HepG2 (cell line): ENCODE measurements at regions not wholly inside any gene's neighbourhood (a gene's known extent, or its start where the extent isn't known, plus 50 kb on each side); places are given as distances from the start of the nearest gene placed in this dataset.
A peak's percentile ranks its signal among the peaks of the same experiment; 100 is the strongest.

ENCODE experiments used
- ATAC-seq: fragments of 200-7000 bp; cut with Tn5 transposase; 3 replicates; pipeline ENCODE4 v1.9.1; 2020; ENCODE audit warnings: mild to moderate bottlenecking, moderate library complexity
- BruUV-seq: library from RNA; stranded (reverse); fragments of 400-500 nt; replicated peaks from 2 replicates; lab custom pipeline; 2021; lab: Mats Ljungman, UMichigan
- CTCF ChIA-PET: fragments of 300-600 bp; formaldehyde crosslinking; extraction: SDS; loops from one replicate; lab custom pipeline; 2021; ENCODE audit warnings: low total read pairs, inconsistent platforms, low intra/inter-chr PET ratio; lab: Yijun Ruan, JAX
- POLR2A ChIA-PET: fragments of 350-600 bp; sonication (Branson Sonifier 250); formaldehyde crosslinking; loops from one replicate; lab custom pipeline; 2020; ENCODE audit warnings: antibody characterized with exemption, inconsistent platforms; lab: Yijun Ruan, JAX
- DNase-seq: peaks from one replicate; pipeline ENCODE4 v3.0.0-alpha.2; 2015; ENCODE audit warnings: low spot score
- FAIRE-seq: peaks from 3 replicates; lab custom pipeline; 2011; peaks lifted over from hg19 to GRCh38; lab: Jason Lieb, UNC
- H2AFZ ChIP-seq: one replicate; pipeline ENCODE4 v1.6.1; 2011; ENCODE audit warnings: low read length, inconsistent platforms
- H3K27ac ChIP-seq: fragments of 300-600 bp; 3 replicates; pipeline ENCODE4 v1.8.0; 2011; ENCODE audit warnings: mixed run types, mild to moderate bottlenecking, mixed read lengths, low read length, inconsistent platforms; ENCODE audit not compliant: insufficient read depth; ENCODE audit errors: extremely low read length
- H3K27me3 ChIP-seq, 2 experiments: fragments of 200-600 bp in 1 of 2; 2 replicates in 1 of 2; 3 replicates in 1 of 2; pipeline versions ENCODE4 v1.6.0 to v1.8.0; 2011; ENCODE audit warnings: low read length in 2 of 2, mild to moderate bottlenecking in 2 of 2, moderate library complexity in 2 of 2, inconsistent platforms in 1 of 2; ENCODE audit not compliant: insufficient read depth in 2 of 2, control insufficient read depth in 1 of 2
- H3K36me3 ChIP-seq, 2 experiments: fragments of 200-600 bp in 1 of 2; replicated peaks in 1 of 2; 2 replicates in 1 of 2; 3 replicates in 1 of 2; pipeline versions ENCODE4 v1.5.1 to v1.8.0; 2011; ENCODE audit warnings: low read length in 2 of 2, inconsistent platforms in 1 of 2; ENCODE audit not compliant: insufficient read depth in 2 of 2, control insufficient read depth in 1 of 2
- H3K4me1 ChIP-seq: 2 replicates; pipeline ENCODE4 v1.5.1; 2012; ENCODE audit warnings: low read length, inconsistent platforms; ENCODE audit not compliant: insufficient read depth
- H3K4me2 ChIP-seq: 2 replicates; pipeline ENCODE4 v1.6.0; 2011; ENCODE audit warnings: low read depth, low read length, inconsistent platforms
- H3K4me3 ChIP-seq, 3 experiments: fragments of 200-600 bp in 1 of 3; sonication (generic), shearing (Covaris generic) in 1 of 3; replicated peaks in 1 of 3; 2 replicates each; pipeline ENCODE4 v1.5.1; 2011 to 2016; ENCODE audit warnings: low read length in 3 of 3, inconsistent platforms in 2 of 3, low read depth in 2 of 3, mild to moderate bottlenecking in 2 of 3, control low read depth in 1 of 3, mixed read lengths in 1 of 3; ENCODE audit not compliant: insufficient read depth in 1 of 3
- H3K79me2 ChIP-seq: one replicate; pipeline ENCODE4 v1.6.1; 2011; ENCODE audit warnings: low read length, inconsistent platforms; ENCODE audit not compliant: insufficient read depth
- H3K9ac ChIP-seq: 2 replicates; pipeline ENCODE4 v1.6.0; 2011; ENCODE audit warnings: mild to moderate bottlenecking, low read depth, low read length, inconsistent platforms; ENCODE audit not compliant: insufficient read depth
- H3K9me3 ChIP-seq: 2 replicates; pipeline ENCODE4 v1.5.1; 2012; ENCODE audit warnings: mild to moderate bottlenecking, low read length
- H4K20me1 ChIP-seq: 2 replicates; pipeline ENCODE4 v1.6.0; 2011; ENCODE audit warnings: inconsistent platforms, mild to moderate bottlenecking, low read length, moderate library complexity; ENCODE audit not compliant: insufficient read depth
- ATF7-NPFF ChIP-seq: sonication (generic); formaldehyde crosslinking; IDR thresholded peaks from 2 replicates; pipeline ENCODE4 v1.8.1; 2023; ENCODE audit warnings: mild to moderate bottlenecking, low read depth, missing genetic modification reagents, moderate library complexity
- CBX2 ChIP-seq, 2 experiments: fragments of 200-600 bp in 1 of 2; sonication (generic); formaldehyde crosslinking in 1 of 2; IDR thresholded peaks; 2 replicates each; pipeline versions ENCODE4 v1.7.0 to v1.8.1; 2018 to 2022; ENCODE audit warnings: low read depth in 2 of 2, low read length in 1 of 2, mild to moderate bottlenecking in 1 of 2, missing genetic modification reagents in 1 of 2
- DRAP1 ChIP-seq: IDR thresholded peaks from 2 replicates; pipeline ENCODE4 v1.6.1; 2016; ENCODE audit warnings: missing genetic modification reagents, missing compliant biosample characterization
- E2F1 ChIP-seq: sonication (generic); formaldehyde crosslinking; IDR thresholded peaks from 2 replicates; pipeline ENCODE4 v1.5.0; 2020; ENCODE audit warnings: missing genetic modification reagents
- HNF4A ChIP-seq: sonication (generic); formaldehyde crosslinking; IDR thresholded peaks from 2 replicates; pipeline ENCODE4 v1.4.0; 2020; ENCODE audit warnings: missing genetic modification reagents
- KAT2B ChIP-seq: fragments of 150-350 bp; IDR thresholded peaks from 2 replicates; pipeline ENCODE4 v1.6.1; 2014; ENCODE audit warnings: low read depth, low read length, borderline replicate concordance
- NFYB ChIP-seq: sonication (generic); formaldehyde crosslinking; IDR thresholded peaks from 2 replicates; pipeline ENCODE4 v1.4.0; 2020; ENCODE audit warnings: missing genetic modification reagents
- STAG1 ChIP-seq: sonication (generic); formaldehyde crosslinking; IDR thresholded peaks from 2 replicates; pipeline ENCODE4 v1.4.0; 2020; ENCODE audit warnings: missing genetic modification reagents
- ZFP36L2 ChIP-seq: sonication (generic); formaldehyde crosslinking; IDR thresholded peaks from 2 replicates; pipeline ENCODE4 v1.4.0; 2020; ENCODE audit warnings: missing genetic modification reagents
- ZKSCAN5 ChIP-seq: sonication (generic); formaldehyde crosslinking; IDR thresholded peaks from 2 replicates; pipeline ENCODE4 v1.5.1; 2020; ENCODE audit warnings: mild to moderate bottlenecking, missing genetic modification reagents
- ZNF333 ChIP-seq: sonication (generic); formaldehyde crosslinking; IDR thresholded peaks from 2 replicates; pipeline ENCODE4 v1.4.0; 2020; ENCODE audit warnings: mild to moderate bottlenecking, missing genetic modification reagents, borderline replicate concordance
- WGBS: methylation state at CpG from one replicate; pipeline ENCODE4 v1.1.6; 2017; ENCODE audit warnings: low lambda C conversion rate; 5-methylcytosine and 5-hydroxymethylcytosine counted together
- in situ Hi-C: cut with HindIII; loops from 2 replicates; pipeline ENCODE4 v1.10.0; 2017; ENCODE audit warnings: low pct_unique_long_range_greater_than_20kb; ENCODE audit not compliant: extremely low pct_ligation_motif_present
- intact Hi-C: fragments of 100-400 bp; cut with micrococcal nuclease; formaldehyde crosslinking; loops from one replicate; pipeline ENCODE4 v1.10.0; 2022; ENCODE audit not compliant: unreplicated experiment

- Histone ChIP-seq H3K4me3 (no peak overlapping the region), H3K79me2 (no peaks in the 10 kb centered on the region), H3K9me3 (no peaks in the 10 kb centered on the region), H3K27me3 (peaks cover 2 to 7% of the 10 kb centered on the region in 2 experiments; a peak in 1 of 5 replicates), H2AFZ (no peak overlapping the region), H3K4me2 (no peak overlapping the region), H3K27ac (no peak overlapping the region), H3K4me1 (peaks cover 18% of the 10 kb centered on the region), H4K20me1 (no peaks in the 10 kb centered on the region), H3K36me3 (no peaks in the 10 kb centered on the region), H3K9ac (no peak overlapping the region)
- DNase-seq = no peak
- CTCF ChIA-PET = no interaction called here
- WGBS = 0% methylated on average over 5 of the region's 5 CpGs
- POLR2A ChIA-PET = no interaction called here
- in situ Hi-C loops (no loop called here), intact Hi-C loops (no loop called here)
- peak; percentile 51 for ATAC-seq
- FAIRE-seq = no peak
- no peak for TF ChIP-seq STAG1 (CRISPR knock-in tag)
- TF ChIP-seq CBX2 (IDR thresholded peaks at IDR 0.05; ENCODE audit: low read depth, low read length) = no peak
- TF ChIP-seq CBX2 (CRISPR knock-in tag; IDR thresholded peaks at IDR 0.05; ENCODE audit: low read depth) = no peak
- peak; percentile 6; the same call in 1 of the 2 replicates for TF ChIP-seq HNF4A
- peak; percentile 91 for TF ChIP-seq KAT2B
- BruUV-seq = no TSS peak
Measured at GRCh38 chr4:138907174-138907573, 108.4 kb upstream of the NOCT start.

- no peak overlapping the region for H3K9ac ChIP-seq
- FAIRE-seq (no peak), ATAC-seq (no peak), DNase-seq (no peak)
- H3K27me3 ChIP-seq = no peaks in the 10 kb centered on the region; a peak in 1 of 5 replicates
- ChIA-PET CTCF (no interaction called here), POLR2A (no interaction called here)
- H3K36me3 ChIP-seq = no peaks in the 10 kb centered on the region
- H3K27ac ChIP-seq = no peak overlapping the region
- intact Hi-C loops (no loop called here), in situ Hi-C loops (no loop called here)
- no TSS peak for BruUV-seq
- H3K4me1 ChIP-seq = no peaks in the 10 kb centered on the region
- no peak overlapping the region for H3K4me2 ChIP-seq
- no peaks in the 10 kb centered on the region for H3K9me3 ChIP-seq
- 35% methylated on average over 4 of the region's 4 CpGs for WGBS
- H2AFZ ChIP-seq = no peak overlapping the region
- no peaks in the 10 kb centered on the region for H4K20me1 ChIP-seq
- H3K4me3 ChIP-seq = no peak overlapping the region
- H3K79me2 ChIP-seq = no peaks in the 10 kb centered on the region
- TF ChIP-seq ATF7-NPFF (CRISPR knock-in tag) (no peak), ZKSCAN5 (no peak), NFYB (CRISPR knock-in tag) (no peak), E2F1 (CRISPR knock-in tag) (no peak), DRAP1 (no peak), ZNF333 (CRISPR knock-in tag) (no peak), ZFP36L2 (CRISPR knock-in tag) (no peak)
- TF ChIP-seq, all 625 proteins: peak for 0
Measured at GRCh38 chr4:138904793-138905192, 110.8 kb upstream of the NOCT start.
